ENCODE measurements at regions not wholly inside any gene's neighbourhood (a gene's known extent, or its start where the extent isn't known, plus 50 kb on each side); places are given as distances from the start of the nearest gene placed in this dataset.

GRCh38 chr15:39013262-39013661 lies 448.6 kb upstream of the RASGRP1 start:
- no peak for DNase-seq (ENCODE audit: low spot score)
- no peak for TF ChIP-seq EZH2phosphoT487 (IDR thresholded peaks at IDR 0.05; ENCODE audit: borderline replicate concordance, low read depth, low read length)
- TF ChIP-seq, protein P1, sequence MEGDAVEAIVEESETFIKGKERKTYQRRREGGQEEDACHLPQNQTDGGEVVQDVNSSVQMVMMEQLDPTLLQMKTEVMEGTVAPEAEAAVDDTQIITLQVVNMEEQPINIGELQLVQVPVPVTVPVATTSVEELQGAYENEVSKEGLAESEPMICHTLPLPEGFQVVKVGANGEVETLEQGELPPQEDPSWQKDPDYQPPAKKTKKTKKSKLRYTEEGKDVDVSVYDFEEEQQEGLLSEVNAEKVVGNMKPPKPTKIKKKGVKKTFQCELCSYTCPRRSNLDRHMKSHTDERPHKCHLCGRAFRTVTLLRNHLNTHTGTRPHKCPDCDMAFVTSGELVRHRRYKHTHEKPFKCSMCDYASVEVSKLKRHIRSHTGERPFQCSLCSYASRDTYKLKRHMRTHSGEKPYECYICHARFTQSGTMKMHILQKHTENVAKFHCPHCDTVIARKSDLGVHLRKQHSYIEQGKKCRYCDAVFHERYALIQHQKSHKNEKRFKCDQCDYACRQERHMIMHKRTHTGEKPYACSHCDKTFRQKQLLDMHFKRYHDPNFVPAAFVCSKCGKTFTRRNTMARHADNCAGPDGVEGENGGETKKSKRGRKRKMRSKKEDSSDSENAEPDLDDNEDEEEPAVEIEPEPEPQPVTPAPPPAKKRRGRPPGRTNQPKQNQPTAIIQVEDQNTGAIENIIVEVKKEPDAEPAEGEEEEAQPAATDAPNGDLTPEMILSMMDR (conservative IDR thresholded peaks at IDR 0.05; ENCODE audit: low read length), result no peak
- H3K36me3 ChIP-seq (ENCODE audit: insufficient read depth, low read length), result no peaks in the 10 kb centered on the region
- no peak overlapping the region for H3K4me3 ChIP-seq (ENCODE audit: low read depth, low read length, poor library complexity, severe bottlenecking)
- no peaks in the 10 kb centered on the region for H3K9me2 ChIP-seq (ENCODE audit: insufficient read depth, low read length)
- POLR2A ChIA-PET, result no interaction called here
- H2AFZ ChIP-seq (ENCODE audit: low read length), result no peak overlapping the region
- H3K79me2 ChIP-seq (ENCODE audit: insufficient read depth, low read depth, low read length), result no peaks in the 10 kb centered on the region
- CTCF ChIA-PET (ENCODE audit: unreplicated experiment), result no interaction called here
- H3K27ac ChIP-seq (ENCODE audit: low read depth, low read length, poor library complexity, severe bottlenecking), result no peak overlapping the region
- no TSS peak for BruUV-seq (replicated peaks)
- H4K20me1 ChIP-seq (ENCODE audit: insufficient read depth, low read length), result no peaks in the 10 kb centered on the region
- H3K4me1 ChIP-seq (ENCODE audit: insufficient read depth, low read length, poor library complexity, severe bottlenecking), result no peaks in the 10 kb centered on the region
- intact Hi-C loops (cut with micrococcal nuclease; ENCODE audit: unreplicated experiment), result no loop called here
- H3K4me2 ChIP-seq (ENCODE audit: low read length), result no peak overlapping the region
- no peaks in the 10 kb centered on the region for H3K9me3 ChIP-seq (ENCODE audit: low read length)

- DNase-seq (ENCODE audit: low spot score), result no peak
- no peaks in the 10 kb centered on the region for H3K36me3 ChIP-seq (ENCODE audit: insufficient read depth, low read length)
- H3K9me2 ChIP-seq (ENCODE audit: insufficient read depth, low read length), result no peaks in the 10 kb centered on the region
- H3K4me3 ChIP-seq (ENCODE audit: low read depth, low read length, poor library complexity, severe bottlenecking), result no peak overlapping the region
- no peak for TF ChIP-seq EZH2phosphoT487 (IDR thresholded peaks at IDR 0.05; ENCODE audit: borderline replicate concordance, low read depth, low read length)
- TF ChIP-seq, protein P1 (conservative IDR thresholded peaks at IDR 0.05; ENCODE audit: low read length), result no peak
- H3K9me3 ChIP-seq (ENCODE audit: low read length), result no peaks in the 10 kb centered on the region
- H3K79me2 ChIP-seq (ENCODE audit: insufficient read depth, low read depth, low read length), result no peaks in the 10 kb centered on the region
- H4K20me1 ChIP-seq (ENCODE audit: insufficient read depth, low read length), result no peaks in the 10 kb centered on the region
- CTCF ChIA-PET (ENCODE audit: unreplicated experiment), result no interaction called here
- no peak overlapping the region for H3K27ac ChIP-seq (ENCODE audit: low read depth, low read length, poor library complexity, severe bottlenecking)
- POLR2A ChIA-PET, result no interaction called here
- intact Hi-C loops (cut with micrococcal nuclease; ENCODE audit: unreplicated experiment), result no loop called here
- no TSS peak for BruUV-seq (replicated peaks)
- H2AFZ ChIP-seq (ENCODE audit: low read length), result no peak overlapping the region
- H3K4me2 ChIP-seq (ENCODE audit: low read length), result no peak overlapping the region
- H3K4me1 ChIP-seq (ENCODE audit: insufficient read depth, low read length, poor library complexity, severe bottlenecking), result no peaks in the 10 kb centered on the region
Measured at GRCh38 chr15:39014682-39015081, 450.1 kb upstream of the RASGRP1 start.

DNA sequence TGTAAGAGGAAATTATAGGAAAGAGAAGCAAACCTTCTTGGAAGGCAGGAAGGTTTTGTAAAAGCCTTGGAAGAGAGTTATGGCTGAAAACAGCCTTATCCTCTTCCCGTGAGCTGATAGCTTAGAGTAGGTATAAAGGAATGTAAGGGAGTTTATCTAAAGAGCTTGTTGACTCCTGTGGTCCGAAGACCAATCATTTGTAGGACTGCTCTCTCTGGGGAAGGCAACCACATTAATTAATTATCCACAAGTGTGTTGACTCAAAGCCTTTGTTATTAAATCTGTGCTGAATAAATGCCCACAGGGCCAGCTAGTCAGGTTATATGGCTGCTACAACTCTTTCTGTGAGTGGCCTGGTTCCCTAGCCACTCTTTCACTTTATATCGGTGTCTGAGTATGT lies 452.1 kb upstream of the RASGRP1 start:
- Histone ChIP-seq H3K4me3 (ENCODE audit: low read depth, low read length, poor library complexity, severe bottlenecking) (no peak overlapping the region), H3K9me3 (ENCODE audit: low read length) (no peaks in the 10 kb centered on the region), H4K20me1 (ENCODE audit: insufficient read depth, low read length) (no peaks in the 10 kb centered on the region), H2AFZ (ENCODE audit: low read length) (no peak overlapping the region), H3K4me1 (ENCODE audit: insufficient read depth, low read length, poor library complexity, severe bottlenecking) (no peaks in the 10 kb centered on the region), H3K79me2 (ENCODE audit: insufficient read depth, low read depth, low read length) (no peaks in the 10 kb centered on the region), H3K27ac (ENCODE audit: low read depth, low read length, poor library complexity, severe bottlenecking) (no peak overlapping the region), H3K36me3 (ENCODE audit: insufficient read depth, low read length) (no peaks in the 10 kb centered on the region), H3K4me2 (ENCODE audit: low read length) (no peak overlapping the region), H3K9me2 (ENCODE audit: insufficient read depth, low read length) (no peaks in the 10 kb centered on the region)
- DNase-seq (ENCODE audit: low spot score), result no peak
- intact Hi-C loops (cut with micrococcal nuclease; ENCODE audit: unreplicated experiment), result no loop called here
- ChIA-PET CTCF (ENCODE audit: unreplicated experiment) (no interaction called here), POLR2A (no interaction called here)
- TF ChIP-seq EZH2phosphoT487 (IDR thresholded peaks at IDR 0.05; ENCODE audit: borderline replicate concordance, low read depth, low read length), result no peak
- TF ChIP-seq, protein P1 (conservative IDR thresholded peaks at IDR 0.05; ENCODE audit: low read length), result no peak
- no TSS peak for BruUV-seq (replicated peaks)

Data from OCI-LY7 (cell line).